Activated CD8-positive, alpha-beta memory T cell treated with anti-CD3 and anti-CD28 coated beads, Interleukin-2, amount 10 ng/mL, durations not matched to agents 7 days and 5 days (primary cell): ENCODE measurements at regions not wholly inside any gene's neighbourhood (a gene's known extent, or its start where the extent isn't known, plus 50 kb on each side); places are given as distances from the start of the nearest gene placed in this dataset.
"Not testable (repeated sequence)": the region's sequence is repeated elsewhere in the genome, so short reads cannot be mapped to it uniquely, and the experiment has no call there.

Experiments
- ATAC-seq: fragments of 150-1000 bp; cut with Tn5 transposase; one replicate; pipeline ENCODE4 v1.10.0; 2021; ENCODE audit warnings: moderate library complexity
- CTCF ChIA-PET: fragments of 350-600 bp; sonication (Branson Sonifier 250); formaldehyde crosslinking; loops from one replicate; lab custom pipeline; 2021; ENCODE audit warnings: antibody characterized with exemption; lab: Charles Lee
- DNase-seq: peaks from one replicate; pipeline ENCODE4 v3.0.0-alpha.2; 2020
- H3K27ac Mint-ChIP-seq: one replicate; pipeline ENCODE4 v1.8.0; 2021; ENCODE audit warnings: mild to moderate bottlenecking, mixed read lengths
- H3K27me3 Mint-ChIP-seq: one replicate; pipeline ENCODE4 v1.8.0; 2021; ENCODE audit warnings: mixed read lengths
- H3K36me3 Mint-ChIP-seq: one replicate; pipeline ENCODE4 v1.8.0; 2021; ENCODE audit warnings: mild to moderate bottlenecking, mixed read lengths
- H3K4me1 Mint-ChIP-seq: one replicate; pipeline ENCODE4 v1.8.0; 2021; ENCODE audit warnings: mixed read lengths
- H3K4me3 Mint-ChIP-seq: one replicate; pipeline ENCODE4 v1.8.0; 2021; ENCODE audit warnings: mild to moderate bottlenecking, moderate library complexity, mixed read lengths
- H3K9me3 Mint-ChIP-seq: one replicate; pipeline ENCODE4 v1.8.0; 2022; ENCODE audit warnings: low read depth, mixed read lengths

DNA sequence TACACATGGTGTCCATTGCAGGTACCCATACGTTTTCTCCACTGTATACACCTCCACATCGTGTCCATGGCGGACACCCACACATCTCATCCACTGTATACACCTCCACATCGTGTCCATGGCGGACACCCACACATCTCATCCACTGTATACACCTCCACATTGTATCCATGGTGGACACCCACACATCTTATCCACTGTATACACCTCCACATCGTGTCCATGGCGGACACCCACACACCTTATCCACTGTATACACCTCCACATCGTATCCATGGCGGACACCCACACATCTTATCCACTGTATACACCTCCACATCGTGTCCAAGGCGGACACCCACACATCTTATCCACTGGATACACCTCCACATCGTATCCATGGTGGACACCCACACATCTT lies 50.4 kb upstream of the TTC34 start:
- DNase-seq, H3K4me3 Mint-ChIP-seq, H3K27me3 Mint-ChIP-seq, CTCF ChIA-PET, H3K27ac Mint-ChIP-seq, H3K36me3 Mint-ChIP-seq, H3K4me1 Mint-ChIP-seq, ATAC-seq, H3K9me3 Mint-ChIP-seq: not testable (repeated sequence)

- CTCF ChIA-PET, result no interaction called here
- H3K36me3 Mint-ChIP-seq, result no peaks in the 10 kb centered on the region
- ATAC-seq (no peak), DNase-seq (no peak)
- no peaks in the 10 kb centered on the region for H3K27me3 Mint-ChIP-seq
- no peak overlapping the region for H3K27ac Mint-ChIP-seq
- peaks cover 3% of the 10 kb centered on the region for H3K9me3 Mint-ChIP-seq
- no peaks in the 10 kb centered on the region for H3K4me1 Mint-ChIP-seq
- H3K4me3 Mint-ChIP-seq, result no peak overlapping the region
Measured at GRCh38 chr1:2853711-2854110, 52.2 kb upstream of the TTC34 start.

DNA sequence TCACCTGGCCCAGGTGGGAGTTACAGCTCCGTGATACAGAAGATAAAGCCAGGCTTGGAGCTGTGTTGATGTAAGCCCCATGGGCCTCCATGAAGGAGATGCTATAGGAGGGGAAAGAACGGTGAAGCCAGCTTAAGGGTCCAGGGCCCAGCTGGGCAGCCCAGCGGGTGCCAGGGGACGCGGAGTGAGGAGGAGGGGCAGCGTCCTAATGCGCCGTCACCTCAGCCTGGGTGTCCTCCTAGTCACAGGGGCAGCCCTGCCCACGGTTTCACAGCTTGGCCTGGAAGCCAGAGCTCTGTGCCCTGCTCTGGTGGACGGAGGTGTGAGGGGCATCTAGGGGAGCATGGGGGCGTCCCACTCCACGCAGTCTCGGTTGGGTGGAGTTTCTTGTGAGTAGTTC lies 52.7 kb upstream of the TTC34 start:
- no peaks in the 10 kb centered on the region for H3K4me1 Mint-ChIP-seq
- no peak overlapping the region for H3K27ac Mint-ChIP-seq
- DNase-seq (no peak), ATAC-seq (no peak)
- H3K9me3 Mint-ChIP-seq, result peaks cover 5% of the 10 kb centered on the region
- H3K27me3 Mint-ChIP-seq, result no peaks in the 10 kb centered on the region
- H3K36me3 Mint-ChIP-seq, result peaks cover 1% of the 10 kb centered on the region
- CTCF ChIA-PET, result no interaction called here
- no peak overlapping the region for H3K4me3 Mint-ChIP-seq

- Mint-ChIP-seq H3K9me3 (peaks cover 5% of the 10 kb centered on the region), H3K27me3 (no peaks in the 10 kb centered on the region), H3K4me1 (no peaks in the 10 kb centered on the region), H3K27ac (no peak overlapping the region), H3K4me3 (no peak overlapping the region), H3K36me3 (peaks cover 1% of the 10 kb centered on the region)
- CTCF ChIA-PET, result no interaction called here
- no peak for DNase-seq
- no peak for ATAC-seq
Measured at GRCh38 chr1:2854611-2855010, 53.1 kb upstream of the TTC34 start.

- Mint-ChIP-seq H3K36me3 (peaks cover 1% of the 10 kb centered on the region), H3K4me1 (no peaks in the 10 kb centered on the region), H3K9me3 (peaks cover 5% of the 10 kb centered on the region), H3K27ac (no peak overlapping the region), H3K27me3 (no peaks in the 10 kb centered on the region), H3K4me3 (no peak overlapping the region)
- DNase-seq, result no peak
- ATAC-seq, result no peak
- CTCF ChIA-PET, result no interaction called here
Measured at GRCh38 chr1:2855206-2856065, 53.9 kb upstream of the TTC34 start.

- peaks cover 5% of the 10 kb centered on the region for H3K9me3 Mint-ChIP-seq
- no peak overlapping the region for H3K27ac Mint-ChIP-seq
- ATAC-seq (no peak), DNase-seq (no peak)
- CTCF ChIA-PET, result no interaction called here
- peaks cover 1% of the 10 kb centered on the region for H3K36me3 Mint-ChIP-seq
- no peak overlapping the region for H3K4me3 Mint-ChIP-seq
- H3K27me3 Mint-ChIP-seq, result no peaks in the 10 kb centered on the region
- no peaks in the 10 kb centered on the region for H3K4me1 Mint-ChIP-seq
Measured at GRCh38 chr1:2856066-2856390, 54.5 kb upstream of the TTC34 start.

DNA sequence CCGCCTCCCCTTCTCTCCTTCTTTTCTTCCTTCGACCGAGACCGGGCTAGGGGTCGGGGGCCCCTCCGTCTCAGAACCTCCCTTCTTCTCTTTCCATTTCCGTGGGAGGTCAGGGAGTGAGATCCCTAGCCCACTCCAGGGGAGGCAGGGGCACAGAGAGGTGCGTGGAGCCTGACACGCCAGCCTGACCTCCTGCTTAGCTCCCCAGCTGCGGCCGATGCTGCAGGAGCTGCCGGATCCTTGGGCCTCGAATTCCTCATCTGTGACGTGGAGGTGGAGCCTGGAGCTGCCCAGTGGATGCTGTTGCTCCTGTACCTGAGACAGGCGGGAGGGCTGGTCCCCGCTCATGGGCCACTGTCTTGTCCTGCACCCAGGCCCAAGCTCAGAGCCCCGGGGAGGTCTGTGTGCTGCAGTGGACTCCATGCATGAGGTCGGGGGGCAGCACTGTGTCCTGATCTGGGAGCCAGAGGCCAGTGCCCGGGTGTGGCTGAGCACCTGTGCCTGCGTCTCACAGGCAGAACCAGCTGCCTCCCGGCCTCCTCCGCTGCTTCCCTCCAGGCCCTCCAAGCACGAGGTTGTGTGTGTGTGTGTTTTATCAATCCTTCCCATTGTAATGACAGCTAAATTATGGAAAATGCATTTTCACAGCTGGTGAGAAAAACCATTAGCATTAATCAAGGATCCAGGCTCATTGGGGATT lies 55.3 kb upstream of the TTC34 start:
- ATAC-seq, result no peak
- no peak overlapping the region for H3K27ac Mint-ChIP-seq
- H3K4me3 Mint-ChIP-seq, result no peak overlapping the region
- peaks cover 1% of the 10 kb centered on the region for H3K36me3 Mint-ChIP-seq
- CTCF ChIA-PET, result no interaction called here
- no peak for DNase-seq
- H3K9me3 Mint-ChIP-seq, result peaks cover 5% of the 10 kb centered on the region
- no peaks in the 10 kb centered on the region for H3K27me3 Mint-ChIP-seq
- no peaks in the 10 kb centered on the region for H3K4me1 Mint-ChIP-seq

DNA sequence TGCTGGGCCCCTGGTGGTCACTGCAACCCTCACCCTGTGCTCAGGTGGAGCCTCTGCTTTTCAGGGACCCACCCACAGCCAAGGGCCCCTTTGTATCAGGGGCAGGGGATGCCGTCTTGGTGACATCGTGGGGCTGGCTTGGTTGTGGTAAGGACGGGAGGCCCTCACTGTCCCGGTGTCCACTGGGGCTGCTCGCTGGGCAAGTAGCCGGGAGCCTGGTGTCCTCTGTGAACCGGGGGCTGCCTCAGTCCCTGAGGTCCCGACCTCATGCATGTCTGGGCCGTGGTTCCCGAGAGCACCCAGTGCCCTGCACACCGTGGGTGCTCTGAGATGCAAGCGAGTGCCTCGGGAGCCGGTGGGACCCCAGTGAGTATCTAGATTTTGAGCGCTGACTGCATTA lies 56.0 kb upstream of the TTC34 start:
- Mint-ChIP-seq H3K27ac (no peak overlapping the region), H3K4me1 (no peaks in the 10 kb centered on the region), H3K36me3 (peaks cover 1% of the 10 kb centered on the region)

DNA sequence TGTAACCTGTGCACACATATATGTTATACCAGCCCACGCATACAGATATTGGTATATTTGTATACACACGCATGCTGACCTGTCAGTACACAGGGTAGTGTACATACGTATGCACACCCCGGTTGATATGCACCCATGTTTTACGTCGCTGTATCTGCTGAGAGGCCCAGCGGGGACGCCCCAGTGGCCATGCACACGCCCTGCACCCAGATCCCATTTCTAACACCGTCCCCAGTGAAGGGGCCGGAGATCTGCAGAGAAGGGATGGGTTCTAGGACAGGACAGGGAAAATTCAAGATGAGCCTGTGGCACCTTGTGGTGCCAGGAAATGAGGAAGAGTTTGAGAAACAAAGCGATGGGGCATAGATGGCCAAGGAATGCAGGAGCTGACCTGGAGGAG lies 57.2 kb upstream of the TTC34 start:
- H3K4me1 Mint-ChIP-seq, result no peaks in the 10 kb centered on the region
- no peak for DNase-seq
- CTCF ChIA-PET, result no interaction called here
- H3K36me3 Mint-ChIP-seq, result peaks cover 1% of the 10 kb centered on the region
- H3K4me3 Mint-ChIP-seq, result no peak overlapping the region
- H3K9me3 Mint-ChIP-seq, result peaks cover 5% of the 10 kb centered on the region
- H3K27ac Mint-ChIP-seq, result no peak overlapping the region
- H3K27me3 Mint-ChIP-seq, result no peaks in the 10 kb centered on the region
- no peak for ATAC-seq

More for the DNA sequence above, 56.0 kb upstream of the TTC34 start:
- Mint-ChIP-seq H3K4me3 (no peak overlapping the region), H3K27me3 (no peaks in the 10 kb centered on the region), H3K9me3 (peaks cover 5% of the 10 kb centered on the region)
- DNase-seq, result no peak
- CTCF ChIA-PET, result no interaction called here
- ATAC-seq, result no peak

GRCh38 chr1:2859219-2859880 lies 57.9 kb upstream of the TTC34 start:
- no peaks in the 10 kb centered on the region for H3K4me1 Mint-ChIP-seq
- no peak overlapping the region for H3K27ac Mint-ChIP-seq
- CTCF ChIA-PET, result no interaction called here
- peaks cover 1% of the 10 kb centered on the region for H3K36me3 Mint-ChIP-seq
- no peak for ATAC-seq
- DNase-seq, result no peak
- H3K4me3 Mint-ChIP-seq, result no peak overlapping the region
- H3K27me3 Mint-ChIP-seq, result no peaks in the 10 kb centered on the region
- H3K9me3 Mint-ChIP-seq, result peaks cover 5% of the 10 kb centered on the region

DNA sequence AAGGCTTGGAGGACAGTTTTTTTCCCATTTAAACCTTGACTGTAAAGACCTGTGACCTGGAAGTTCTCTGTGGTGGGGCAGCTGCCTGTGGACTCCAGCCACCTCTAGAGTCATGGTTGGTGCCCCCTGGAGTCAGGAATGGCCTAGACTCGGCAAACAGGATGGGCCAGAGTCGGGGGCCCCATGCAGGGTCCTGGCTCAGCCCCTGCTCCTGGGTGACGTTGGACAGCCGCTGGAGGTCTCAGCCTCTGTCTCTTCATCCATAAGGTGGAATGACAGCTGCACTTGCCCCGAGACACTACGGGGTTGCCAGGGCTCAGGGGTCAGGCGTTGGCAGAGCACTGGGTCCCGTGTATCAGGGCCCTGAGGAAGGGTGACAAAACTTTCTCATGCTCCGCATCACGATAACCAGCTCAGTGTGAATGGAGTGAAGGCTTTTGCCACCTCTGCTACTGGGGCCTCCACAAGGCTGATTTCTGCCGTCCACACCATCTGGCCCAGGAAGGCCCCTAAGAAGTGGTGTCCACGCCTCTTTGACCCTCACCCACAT lies 58.5 kb upstream of the TTC34 start:
- Mint-ChIP-seq H3K27ac (no peak overlapping the region), H3K36me3 (peaks cover 1% of the 10 kb centered on the region), H3K9me3 (peaks cover 5% of the 10 kb centered on the region), H3K4me1 (no peaks in the 10 kb centered on the region), H3K4me3 (no peak overlapping the region), H3K27me3 (no peaks in the 10 kb centered on the region)
- CTCF ChIA-PET, result no interaction called here
- DNase-seq (no peak), ATAC-seq (no peak)

- no peak for DNase-seq
- CTCF ChIA-PET, result no interaction called here
Measured at GRCh38 chr1:2860476-2861142, 59.1 kb upstream of the TTC34 start.

More at GRCh38 chr1:2860476-2861142, 59.1 kb upstream of the TTC34 start:
- no peak overlapping the region for H3K27ac Mint-ChIP-seq
- H3K36me3 Mint-ChIP-seq, result peaks cover 1% of the 10 kb centered on the region
- ATAC-seq, result no peak
- no peaks in the 10 kb centered on the region for H3K27me3 Mint-ChIP-seq
- H3K4me1 Mint-ChIP-seq, result no peaks in the 10 kb centered on the region
- peaks cover 5% of the 10 kb centered on the region for H3K9me3 Mint-ChIP-seq
- H3K4me3 Mint-ChIP-seq, result no peak overlapping the region
